ENCODE measurements at regions not wholly inside any gene's neighbourhood (a gene's known extent, or its start where the extent isn't known, plus 50 kb on each side); places are given as distances from the start of the nearest gene placed in this dataset.

DNA sequence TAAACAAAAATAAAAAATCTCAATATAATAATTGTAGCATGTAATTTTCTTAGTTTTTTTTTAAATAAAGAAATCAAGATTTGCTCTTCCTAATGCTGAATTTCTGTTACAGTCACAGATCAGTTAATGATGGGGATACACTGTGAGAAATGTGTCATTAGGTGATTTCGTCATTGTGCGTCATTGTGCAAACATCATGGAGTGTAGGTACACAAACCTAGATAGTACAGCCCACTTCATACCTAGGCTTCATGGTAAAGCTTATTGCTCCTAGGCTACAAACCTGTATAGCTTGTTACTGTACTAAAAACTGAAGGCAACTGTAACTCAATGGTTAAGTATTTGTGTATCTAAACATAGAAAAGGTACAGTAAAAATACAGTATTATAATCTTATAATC, 74.4 kb upstream of the LSM8 start:
- BruUV-seq (replicated peaks), result no TSS peak
- CTCF ChIA-PET, result interaction anchor here (0.6 kb wide), 1 partner anchor 48 kb away, joined by 3 read pairs; no protein-coding TSS in a partner anchor

GRCh38 chr7:118110178-118110925, 73.6 kb upstream of the LSM8 start:
- intact Hi-C loops (cut with micrococcal nuclease), result no loop called here

More for the DNA sequence above, 74.4 kb upstream of the LSM8 start:
- H3K9me3 ChIP-seq (ENCODE audit: low read length), result no peaks in the 10 kb centered on the region
- H3K79me2 ChIP-seq (ENCODE audit: low read length), result no peaks in the 10 kb centered on the region
- POLR2A ChIA-PET (ENCODE audit: unreplicated experiment), result no interaction called here
- H3K27me3 ChIP-seq (ENCODE audit: low read length), result no peaks in the 10 kb centered on the region
- no peaks in the 10 kb centered on the region for H4K20me1 ChIP-seq (ENCODE audit: low read length)
- no peaks in the 10 kb centered on the region for H3K9me2 ChIP-seq (replicated peaks; ENCODE audit: low read length)
- no peaks in the 10 kb centered on the region for H3K36me3 ChIP-seq (ENCODE audit: low read depth, low read length)
- H3K4me3 ChIP-seq (ENCODE audit: low read length), result no peak overlapping the region
- TF ChIP-seq, protein P1, sequence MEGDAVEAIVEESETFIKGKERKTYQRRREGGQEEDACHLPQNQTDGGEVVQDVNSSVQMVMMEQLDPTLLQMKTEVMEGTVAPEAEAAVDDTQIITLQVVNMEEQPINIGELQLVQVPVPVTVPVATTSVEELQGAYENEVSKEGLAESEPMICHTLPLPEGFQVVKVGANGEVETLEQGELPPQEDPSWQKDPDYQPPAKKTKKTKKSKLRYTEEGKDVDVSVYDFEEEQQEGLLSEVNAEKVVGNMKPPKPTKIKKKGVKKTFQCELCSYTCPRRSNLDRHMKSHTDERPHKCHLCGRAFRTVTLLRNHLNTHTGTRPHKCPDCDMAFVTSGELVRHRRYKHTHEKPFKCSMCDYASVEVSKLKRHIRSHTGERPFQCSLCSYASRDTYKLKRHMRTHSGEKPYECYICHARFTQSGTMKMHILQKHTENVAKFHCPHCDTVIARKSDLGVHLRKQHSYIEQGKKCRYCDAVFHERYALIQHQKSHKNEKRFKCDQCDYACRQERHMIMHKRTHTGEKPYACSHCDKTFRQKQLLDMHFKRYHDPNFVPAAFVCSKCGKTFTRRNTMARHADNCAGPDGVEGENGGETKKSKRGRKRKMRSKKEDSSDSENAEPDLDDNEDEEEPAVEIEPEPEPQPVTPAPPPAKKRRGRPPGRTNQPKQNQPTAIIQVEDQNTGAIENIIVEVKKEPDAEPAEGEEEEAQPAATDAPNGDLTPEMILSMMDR (conservative IDR thresholded peaks at IDR 0.05; ENCODE audit: low read depth, low read length), result no peak
- no peak for TF ChIP-seq EZH2 (IDR thresholded peaks at IDR 0.05; ENCODE audit: low read length, unreplicated experiment)
- no peak for TF ChIP-seq EZH2phosphoT487 (IDR thresholded peaks at IDR 0.05; ENCODE audit: borderline replicate concordance, low read length)
- peak; percentile 78 for DNase-seq
- H3K4me1 ChIP-seq (ENCODE audit: insufficient read depth, low read length), result peaks cover 5% of the 10 kb centered on the region; the same call in 1 of the 2 replicates
- peak; percentile 92 for ATAC-seq
- no peak overlapping the region for H3K27ac ChIP-seq (ENCODE audit: low read length)
- H2AFZ ChIP-seq (ENCODE audit: low read length), result no peak overlapping the region
- intact Hi-C loops (cut with micrococcal nuclease), result loop anchor here (5.0 kb wide), 1 partner anchor 88 kb away; no protein-coding TSS in a partner anchor
- no peak overlapping the region for H3K4me2 ChIP-seq (ENCODE audit: low read length)
- H3K9ac ChIP-seq (ENCODE audit: low read length), result no peak overlapping the region
- H3F3A ChIP-seq (ENCODE audit: low read length, unreplicated experiment), result no peaks in the 10 kb centered on the region

More at GRCh38 chr7:118110178-118110925, 73.6 kb upstream of the LSM8 start:
- no peak for ATAC-seq
- Histone ChIP-seq H3K4me2 (ENCODE audit: low read length) (no peak overlapping the region), H4K20me1 (ENCODE audit: low read length) (no peaks in the 10 kb centered on the region), H3K9me2 (replicated peaks; ENCODE audit: low read length) (no peaks in the 10 kb centered on the region), H3K27ac (ENCODE audit: low read length) (no peak overlapping the region), H3K9ac (ENCODE audit: low read length) (no peak overlapping the region), H2AFZ (ENCODE audit: low read length) (no peak overlapping the region), H3K4me1 (ENCODE audit: insufficient read depth, low read length) (peaks cover 5% of the 10 kb centered on the region; the same call in 1 of the 2 replicates), H3K27me3 (ENCODE audit: low read length) (no peaks in the 10 kb centered on the region), H3K4me3 (ENCODE audit: low read length) (no peak overlapping the region), H3K36me3 (ENCODE audit: low read depth, low read length) (no peaks in the 10 kb centered on the region), H3K9me3 (ENCODE audit: low read length) (no peaks in the 10 kb centered on the region), H3K79me2 (ENCODE audit: low read length) (no peaks in the 10 kb centered on the region), H3F3A (ENCODE audit: low read length, unreplicated experiment) (no peaks in the 10 kb centered on the region)
- ChIA-PET CTCF (no interaction called here), POLR2A (ENCODE audit: unreplicated experiment) (no interaction called here)
- DNase-seq, result no peak
- TF ChIP-seq EZH2phosphoT487 (IDR thresholded peaks at IDR 0.05; ENCODE audit: borderline replicate concordance, low read length), result no peak
- TF ChIP-seq EZH2 (IDR thresholded peaks at IDR 0.05; ENCODE audit: low read length, unreplicated experiment), result no peak
- TF ChIP-seq, protein P1 (conservative IDR thresholded peaks at IDR 0.05; ENCODE audit: low read depth, low read length), result no peak
- no TSS peak for BruUV-seq (replicated peaks)
